Endodermal cell (in vitro differentiated cells): ENCODE measurements at regions not wholly inside any gene's neighbourhood (a gene's known extent, or its start where the extent isn't known, plus 50 kb on each side); places are given as distances from the start of the nearest gene placed in this dataset.

Experiments
- DNase-seq: peaks from one replicate; pipeline ENCODE4 v3.0.0-alpha.2; 2017
- H3K27ac ChIP-seq: 2 replicates; pipeline ENCODE4 v1.5.1; 2013; ENCODE audit warnings: mild to moderate bottlenecking, low read depth, low read length, moderate library complexity
- H3K27me3 ChIP-seq: 2 replicates; pipeline ENCODE4 v1.6.1; 2013; ENCODE audit warnings: mild to moderate bottlenecking, low read length, moderate library complexity; ENCODE audit not compliant: insufficient read depth, control insufficient read depth, poor library complexity, severe bottlenecking
- H3K36me3 ChIP-seq: 2 replicates; pipeline ENCODE4 v1.7.0; 2013; ENCODE audit warnings: mild to moderate bottlenecking, low read length, moderate library complexity; ENCODE audit not compliant: control insufficient read depth, insufficient read depth
- H3K4me1 ChIP-seq: one replicate; pipeline ENCODE4 v1.7.0; 2013; ENCODE audit warnings: low read length; ENCODE audit not compliant: control insufficient read depth, insufficient read depth
- H3K4me3 ChIP-seq: 2 replicates; pipeline ENCODE4 v1.5.1; 2013; ENCODE audit warnings: mild to moderate bottlenecking, low read length, moderate library complexity
- H3K9ac ChIP-seq: 2 replicates; pipeline ENCODE4 v1.6.1; 2013; ENCODE audit warnings: mild to moderate bottlenecking, low read length, moderate library complexity; ENCODE audit not compliant: poor library complexity, severe bottlenecking; ENCODE audit errors: extremely low read depth
- H3K9me3 ChIP-seq: 2 replicates; pipeline ENCODE4 v1.6.1; 2013; ENCODE audit warnings: mild to moderate bottlenecking, low read length, moderate library complexity; ENCODE audit not compliant: control insufficient read depth
- H3K27ac Mint-ChIP-seq: 2 replicates; pipeline ENCODE4 v1.8.0; 2020; ENCODE audit warnings: mixed read lengths
- H3K27me3 Mint-ChIP-seq: 2 replicates; pipeline ENCODE4 v1.8.0; 2021; ENCODE audit warnings: mild to moderate bottlenecking, mixed read lengths; ENCODE audit not compliant: insufficient read depth
- H3K36me3 Mint-ChIP-seq: 2 replicates; pipeline ENCODE4 v1.8.0; 2020; ENCODE audit warnings: low read depth, mixed read lengths
- H3K4me1 Mint-ChIP-seq: 2 replicates; pipeline ENCODE4 v1.8.0; 2020; ENCODE audit warnings: mixed read lengths
- H3K4me3 Mint-ChIP-seq: 2 replicates; pipeline ENCODE4 v1.8.0; 2020; ENCODE audit warnings: mild to moderate bottlenecking, moderate library complexity, mixed read lengths
- H3K9me3 Mint-ChIP-seq: 2 replicates; pipeline ENCODE4 v1.8.0; 2020; ENCODE audit warnings: mild to moderate bottlenecking, mixed read lengths
- CTCF ChIP-seq: fragments of 200-600 bp; sonication (generic); conservative IDR thresholded peaks from 2 replicates; pipeline ENCODE4 v1.5.0; 2021; ENCODE audit warnings: antibody characterized with exemption, mild to moderate bottlenecking
- WGBS, 2 experiments: methylation state at CpG; one replicate each; pipeline versions ENCODE4 v1.1.5 to v1.1.7; 2013; ENCODE audit warnings: missing lambda C conversion rate in 2 of 2, mixed read lengths in 1 of 2; ENCODE audit not compliant: insufficient coverage in 1 of 2, insufficient read length in 1 of 2; 5-methylcytosine and 5-hydroxymethylcytosine counted together

DNA sequence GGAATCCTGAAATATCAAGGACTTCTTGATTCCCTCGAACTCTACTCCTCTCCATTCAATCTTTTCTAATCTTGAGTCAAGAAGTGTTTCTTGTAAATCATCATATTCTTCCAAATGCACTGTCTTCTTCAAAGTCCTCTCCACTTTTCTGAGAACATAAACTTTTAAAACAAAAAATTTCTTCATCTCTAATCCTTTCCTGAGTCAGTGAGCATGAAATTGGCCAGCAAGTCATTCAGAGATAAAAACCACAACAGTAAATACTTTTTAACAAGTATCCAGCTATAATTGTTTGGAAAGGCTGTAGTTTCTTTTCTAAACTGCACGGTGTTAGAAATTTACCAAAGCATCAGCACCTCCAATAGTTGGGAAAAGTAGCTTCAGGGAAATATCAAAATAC, 312.6 kb upstream of the GALNT5 start:
- Histone ChIP-seq H3K27ac (no peak overlapping the region), H3K9me3 (no peaks in the 10 kb centered on the region), H3K36me3 (no peaks in the 10 kb centered on the region), H3K9ac (no peak overlapping the region), H3K4me3 (no peak overlapping the region), H3K27me3 (no peaks in the 10 kb centered on the region), H3K4me1 (no peaks in the 10 kb centered on the region)
- no peaks in the 10 kb centered on the region for H3K36me3 Mint-ChIP-seq
- no peak for DNase-seq
- TF ChIP-seq CTCF, result no peak
- H3K4me3 Mint-ChIP-seq, result no peak overlapping the region
- no peaks in the 10 kb centered on the region for H3K9me3 Mint-ChIP-seq
- H3K27ac Mint-ChIP-seq, result no peak overlapping the region
- H3K27me3 Mint-ChIP-seq, result peaks cover 4% of the 10 kb centered on the region
- 93 to 100% methylated on average over 1 to 2 of the region's 2 CpGs for WGBS, 2 experiments
- H3K4me1 Mint-ChIP-seq, result no peaks in the 10 kb centered on the region

- H3K27me3 Mint-ChIP-seq, result peaks cover 4% of the 10 kb centered on the region
Measured at GRCh38 chr2:156947261-156947660, 310.2 kb upstream of the GALNT5 start.

GRCh38 chr2:156955701-156956100, 301.8 kb upstream of the GALNT5 start:
- Histone ChIP-seq H3K27me3 (no peaks in the 10 kb centered on the region), H3K9ac (no peak overlapping the region), H3K9me3 (peaks cover 31% of the 10 kb centered on the region), H3K4me1 (no peaks in the 10 kb centered on the region), H3K27ac (no peak overlapping the region), H3K36me3 (no peaks in the 10 kb centered on the region), H3K4me3 (no peak overlapping the region)
- H3K4me1 Mint-ChIP-seq, result no peaks in the 10 kb centered on the region
- no peak overlapping the region for H3K4me3 Mint-ChIP-seq
- DNase-seq, result no peak
- H3K27me3 Mint-ChIP-seq, result no peaks in the 10 kb centered on the region
- 78 to 94% methylated on average over 1 of the region's 1 CpG for WGBS, 2 experiments
- peaks cover 25% of the 10 kb centered on the region for H3K9me3 Mint-ChIP-seq
- H3K36me3 Mint-ChIP-seq, result no peaks in the 10 kb centered on the region
- no peak overlapping the region for H3K27ac Mint-ChIP-seq
- no peak for TF ChIP-seq CTCF

More at GRCh38 chr2:156947261-156947660, 310.2 kb upstream of the GALNT5 start:
- 92% methylated on average over 1 of the region's 1 CpG; no CpG with 5 or more reads in 1 of the 2 experiments for WGBS, 2 experiments
- Histone ChIP-seq H3K4me1 (no peaks in the 10 kb centered on the region), H3K4me3 (no peak overlapping the region), H3K9ac (no peak overlapping the region), H3K9me3 (peaks cover 8% of the 10 kb centered on the region), H3K27ac (no peak overlapping the region), H3K27me3 (no peaks in the 10 kb centered on the region), H3K36me3 (no peaks in the 10 kb centered on the region)
- H3K9me3 Mint-ChIP-seq, result peaks cover 5% of the 10 kb centered on the region
- H3K4me1 Mint-ChIP-seq, result no peaks in the 10 kb centered on the region
- TF ChIP-seq CTCF, result no peak
- DNase-seq, result no peak
- no peaks in the 10 kb centered on the region for H3K36me3 Mint-ChIP-seq
- no peak overlapping the region for H3K27ac Mint-ChIP-seq
- no peak overlapping the region for H3K4me3 Mint-ChIP-seq
